ENCODE measurements at regions not wholly inside any gene's neighbourhood (a gene's known extent, or its start where the extent isn't known, plus 50 kb on each side); places are given as distances from the start of the nearest gene placed in this dataset.

DNA sequence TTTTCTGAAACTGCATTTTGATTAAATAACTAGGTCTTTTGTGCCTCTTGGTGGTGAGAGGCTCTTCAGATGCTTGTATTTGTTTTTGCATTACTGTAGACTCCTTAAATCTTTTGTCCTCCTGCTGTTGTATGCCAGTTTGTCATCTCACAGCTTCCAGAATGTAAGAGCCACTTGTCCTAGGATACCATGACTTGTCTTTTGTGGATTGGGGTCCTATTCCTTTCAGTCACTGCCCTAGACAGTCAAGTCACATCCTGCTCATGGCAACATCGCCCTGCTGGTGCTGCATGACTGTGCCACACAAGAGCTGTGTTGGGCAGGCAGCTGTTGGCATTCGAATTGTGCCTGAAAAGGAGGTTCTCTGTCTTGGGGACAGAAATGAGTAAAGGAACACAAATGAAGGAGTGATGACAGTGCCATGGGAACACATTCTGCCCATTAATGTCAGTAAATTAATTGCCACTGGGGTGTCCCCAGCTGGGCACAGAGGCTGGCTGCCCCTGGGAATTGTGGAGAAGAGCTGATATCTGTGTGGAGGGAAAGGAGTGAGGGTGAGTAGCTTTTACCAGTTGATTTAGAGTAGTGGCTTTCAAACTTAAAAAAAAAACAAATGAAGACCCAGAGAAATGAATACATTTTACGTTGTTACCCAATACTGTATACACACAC is 140.3 kb downstream of the ARL6IP6 start:
- no peaks in the 10 kb centered on the region for H3K36me3 ChIP-seq
- H3K4me3 ChIP-seq: no peak overlapping the region

DNA sequence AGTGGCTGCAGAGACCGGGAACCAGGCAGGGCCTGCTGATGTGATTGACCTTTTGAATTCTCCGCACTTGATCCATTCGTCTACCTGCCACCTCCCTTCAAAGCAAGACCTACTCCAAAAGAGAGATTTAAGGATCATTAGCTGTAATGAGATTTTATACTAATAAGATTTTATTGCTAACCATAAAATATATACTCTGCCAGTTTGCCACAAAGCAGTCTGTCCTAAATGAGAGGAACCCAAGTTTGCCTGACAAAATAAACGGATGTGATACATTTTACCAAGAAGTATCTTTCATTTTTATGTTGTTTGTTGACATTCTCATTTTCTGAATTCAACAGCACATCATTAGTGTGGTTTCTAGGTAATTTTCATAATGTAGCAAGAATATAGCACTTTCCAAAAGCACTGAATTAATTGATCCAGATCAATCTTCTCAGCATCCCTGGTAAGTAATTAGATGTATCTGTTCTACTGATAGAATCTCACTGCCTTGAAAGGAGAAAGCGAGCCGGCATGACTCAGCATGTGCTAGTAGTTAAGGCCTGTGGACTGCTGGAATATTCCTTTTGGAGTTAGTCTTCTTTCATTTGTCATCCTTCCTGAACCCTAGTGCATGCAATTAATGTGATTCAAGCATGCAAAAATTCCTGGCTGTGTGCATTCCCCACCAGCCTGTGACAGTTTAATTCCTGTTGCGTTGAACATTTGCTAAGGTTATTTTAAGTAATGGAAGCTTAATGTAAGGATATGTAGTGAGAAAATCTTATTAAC is 128.5 kb downstream of the ARL6IP6 start:
- TF ChIP-seq, protein P1, sequence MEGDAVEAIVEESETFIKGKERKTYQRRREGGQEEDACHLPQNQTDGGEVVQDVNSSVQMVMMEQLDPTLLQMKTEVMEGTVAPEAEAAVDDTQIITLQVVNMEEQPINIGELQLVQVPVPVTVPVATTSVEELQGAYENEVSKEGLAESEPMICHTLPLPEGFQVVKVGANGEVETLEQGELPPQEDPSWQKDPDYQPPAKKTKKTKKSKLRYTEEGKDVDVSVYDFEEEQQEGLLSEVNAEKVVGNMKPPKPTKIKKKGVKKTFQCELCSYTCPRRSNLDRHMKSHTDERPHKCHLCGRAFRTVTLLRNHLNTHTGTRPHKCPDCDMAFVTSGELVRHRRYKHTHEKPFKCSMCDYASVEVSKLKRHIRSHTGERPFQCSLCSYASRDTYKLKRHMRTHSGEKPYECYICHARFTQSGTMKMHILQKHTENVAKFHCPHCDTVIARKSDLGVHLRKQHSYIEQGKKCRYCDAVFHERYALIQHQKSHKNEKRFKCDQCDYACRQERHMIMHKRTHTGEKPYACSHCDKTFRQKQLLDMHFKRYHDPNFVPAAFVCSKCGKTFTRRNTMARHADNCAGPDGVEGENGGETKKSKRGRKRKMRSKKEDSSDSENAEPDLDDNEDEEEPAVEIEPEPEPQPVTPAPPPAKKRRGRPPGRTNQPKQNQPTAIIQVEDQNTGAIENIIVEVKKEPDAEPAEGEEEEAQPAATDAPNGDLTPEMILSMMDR (IDR thresholded peaks at IDR 0.05): no peak
- no peak for TF ChIP-seq POLR2A (IDR thresholded peaks at IDR 0.05)
- no peak for DNase-seq
- no peaks in the 10 kb centered on the region for H3K4me1 ChIP-seq
- H3K36me3 ChIP-seq: no peaks in the 10 kb centered on the region
- H3K4me3 ChIP-seq: no peak overlapping the region
- no peaks in the 10 kb centered on the region for H3K9me3 ChIP-seq
- no peaks in the 10 kb centered on the region for H3K27me3 ChIP-seq
- H3K27ac ChIP-seq: no peak overlapping the region

More for the DNA sequence above, 140.3 kb downstream of the ARL6IP6 start:
- no peaks in the 10 kb centered on the region for H3K4me1 ChIP-seq
- H3K27me3 ChIP-seq: no peaks in the 10 kb centered on the region
- H3K9me3 ChIP-seq: no peaks in the 10 kb centered on the region
- DNase-seq: no peak
- no peak overlapping the region for H3K27ac ChIP-seq
- TF ChIP-seq, protein P1 (IDR thresholded peaks at IDR 0.05): no peak
- TF ChIP-seq POLR2A (IDR thresholded peaks at IDR 0.05): no peak

- Histone ChIP-seq H3K4me3 (no peak overlapping the region), H3K4me1 (no peaks in the 10 kb centered on the region), H3K27ac (no peak overlapping the region), H3K36me3 (no peaks in the 10 kb centered on the region), H3K27me3 (no peaks in the 10 kb centered on the region), H3K9me3 (no peaks in the 10 kb centered on the region)
- TF ChIP-seq POLR2A (IDR thresholded peaks at IDR 0.05): no peak
- TF ChIP-seq, protein P1 (IDR thresholded peaks at IDR 0.05): no peak
- DNase-seq: no peak
Observed at GRCh38 chr2:152835674-152836073, 117.3 kb downstream of the ARL6IP6 start.

GRCh38 chr2:152827944-152828343 is 109.5 kb downstream of the ARL6IP6 start:
- no peak overlapping the region for H3K27ac ChIP-seq
- H3K27me3 ChIP-seq: no peaks in the 10 kb centered on the region
- H3K9me3 ChIP-seq: no peaks in the 10 kb centered on the region
- no peaks in the 10 kb centered on the region for H3K36me3 ChIP-seq
- DNase-seq: no peak
- H3K4me3 ChIP-seq: no peak overlapping the region
- no peaks in the 10 kb centered on the region for H3K4me1 ChIP-seq
- TF ChIP-seq, protein P1 (IDR thresholded peaks at IDR 0.05): no peak
- TF ChIP-seq POLR2A (IDR thresholded peaks at IDR 0.05): no peak

- DNase-seq: no peak
- no peaks in the 10 kb centered on the region for H3K27me3 ChIP-seq
- TF ChIP-seq POLR2A (IDR thresholded peaks at IDR 0.05): no peak
- TF ChIP-seq, protein P1 (IDR thresholded peaks at IDR 0.05): no peak
- no peak overlapping the region for H3K27ac ChIP-seq
- no peaks in the 10 kb centered on the region for H3K36me3 ChIP-seq
- H3K9me3 ChIP-seq: no peaks in the 10 kb centered on the region
- H3K4me3 ChIP-seq: no peak overlapping the region
- H3K4me1 ChIP-seq: no peaks in the 10 kb centered on the region
Observed at GRCh38 chr2:152826581-152827279, 108.3 kb downstream of the ARL6IP6 start.

All from Peyer's patch (tissue), 4 donors.